AG04449 (cell line): ENCODE measurements at regions not wholly inside any gene's neighbourhood (a gene's known extent, or its start where the extent isn't known, plus 50 kb on each side); places are given as distances from the start of the nearest gene placed in this dataset.
"Not testable (repeated sequence)": the region's sequence is repeated elsewhere in the genome, so short reads cannot be mapped to it uniquely, and the experiment has no call there.

ENCODE experiments used
- CTCF ChIA-PET: fragments of 350-600 bp; formaldehyde crosslinking; extraction: SDS; loops from one replicate; lab custom pipeline; 2021; ENCODE audit warnings: antibody characterized with exemption; lab: Yijun Ruan, JAX
- POLR2A ChIA-PET: fragments of 400-600, 350-600 bp; formaldehyde crosslinking; extraction: SDS; loops from one replicate; lab custom pipeline; 2020; ENCODE audit warnings: antibody characterized with exemption, inconsistent platforms; lab: Yijun Ruan, JAX
- DNase-seq: peaks from one replicate; pipeline ENCODE4 v3.0.0-alpha.2; 2010; ENCODE audit warnings: low read depth, low spot score
- H3K4me3 ChIP-seq: 2 replicates; pipeline ENCODE4 v1.5.1; 2011; ENCODE audit warnings: low read depth, mild to moderate bottlenecking, control low read depth, low read length
- CTCF ChIP-seq: IDR thresholded peaks from one replicate; pipeline ENCODE4 v1.5.1; 2011; ENCODE audit warnings: mild to moderate bottlenecking, moderate library complexity, low read length, control low read depth, inconsistent platforms; ENCODE audit not compliant: insufficient read depth; ENCODE audit errors: missing control alignments

- ChIA-PET POLR2A (no interaction called here), CTCF (no interaction called here)
- no peak for TF ChIP-seq CTCF
- H3K4me3 ChIP-seq: no peak overlapping the region
- DNase-seq: no peak
Observed at GRCh38 chr9:117929868-117930267, 225.7 kb downstream of the TLR4 start.

DNA sequence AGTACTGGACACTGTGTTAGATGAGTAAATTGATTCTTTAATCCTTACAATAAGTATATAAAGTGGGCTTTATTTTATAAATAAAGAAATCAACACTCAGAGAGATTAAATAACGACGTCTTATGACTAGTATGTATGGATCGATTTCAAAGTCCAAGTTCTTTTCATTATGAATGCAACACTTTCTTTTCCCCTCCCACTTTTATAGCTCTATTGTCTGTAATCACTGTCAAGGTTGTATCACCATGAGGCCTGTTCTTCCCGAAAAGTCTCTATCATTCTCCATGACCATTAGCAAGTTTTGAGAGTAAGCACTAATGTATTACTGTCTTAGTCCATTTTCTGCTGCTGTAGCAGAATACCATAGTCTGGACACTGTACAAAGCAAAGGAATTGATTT is 228.4 kb downstream of the TLR4 start:
- no peak overlapping the region for H3K4me3 ChIP-seq
- no peak for TF ChIP-seq CTCF
- CTCF ChIA-PET: no interaction called here
- DNase-seq: no peak
- POLR2A ChIA-PET: no interaction called here

- POLR2A ChIA-PET: no interaction called here
Observed at GRCh38 chr9:117936185-117937130, 232.3 kb downstream of the TLR4 start.

GRCh38 chr9:117938086-117938485 is 233.9 kb downstream of the TLR4 start:
- no peak for DNase-seq
- no peak overlapping the region for H3K4me3 ChIP-seq
- no peak for TF ChIP-seq CTCF
- ChIA-PET POLR2A (no interaction called here), CTCF (no interaction called here)

More at GRCh38 chr9:117936185-117937130, 232.3 kb downstream of the TLR4 start:
- no peak overlapping the region for H3K4me3 ChIP-seq
- TF ChIP-seq CTCF: no peak
- CTCF ChIA-PET: no interaction called here
- DNase-seq: no peak

GRCh38 chr9:117938896-117939295 is 234.7 kb downstream of the TLR4 start:
- no peak for TF ChIP-seq CTCF
- H3K4me3 ChIP-seq: no peak overlapping the region
- POLR2A ChIA-PET: no interaction called here
- CTCF ChIA-PET: no interaction called here
- DNase-seq: no peak

DNA sequence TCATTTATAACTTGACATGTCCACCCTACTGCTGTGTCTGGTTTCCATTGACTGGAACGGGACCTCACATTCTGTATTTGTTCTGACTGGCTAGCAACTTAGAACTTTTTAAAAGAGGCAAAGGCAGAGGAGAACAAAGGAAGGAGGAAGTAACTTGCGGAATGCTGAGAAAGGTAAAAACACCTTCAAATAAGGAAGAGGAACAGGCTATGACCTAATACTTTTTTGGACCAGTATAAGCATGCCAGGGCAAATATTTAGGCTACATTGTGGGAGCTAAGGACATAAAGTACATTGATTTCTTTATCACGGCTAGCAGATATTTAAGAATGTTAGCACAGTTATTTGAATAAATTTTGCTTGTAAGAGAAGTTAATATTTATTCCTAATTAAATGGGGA is 240.5 kb downstream of the TLR4 start:
- H3K4me3 ChIP-seq, CTCF ChIA-PET, POLR2A ChIA-PET, DNase-seq: not testable (repeated sequence)
